Suprapubic skin (tissue), 4 donors: ENCODE measurements at regions not wholly inside any gene's neighbourhood (a gene's known extent, or its start where the extent isn't known, plus 50 kb on each side); places are given as distances from the start of the nearest gene placed in this dataset.

Experiments used
- DNase-seq, 2 donors: peaks; one replicate each; pipeline ENCODE4 v3.0.0-alpha.2; 2019; ENCODE audit warnings: low spot score in 2 of 2
- H3K27ac ChIP-seq: fragments of 200-600 bp; sonication (generic); one replicate; pipeline ENCODE4 v1.5.1; 2019
- H3K27me3 ChIP-seq: fragments of 200-600 bp; sonication (generic); one replicate; pipeline ENCODE4 v1.5.1; 2019
- H3K36me3 ChIP-seq: fragments of 200-600 bp; sonication (generic); one replicate; pipeline ENCODE4 v1.5.1; 2019
- H3K4me1 ChIP-seq: fragments of 200-600 bp; sonication (generic); one replicate; pipeline ENCODE4 v1.5.1; 2019
- H3K4me3 ChIP-seq: fragments of 200-600 bp; sonication (generic); one replicate; pipeline ENCODE4 v1.5.1; 2019; ENCODE audit warnings: mild to moderate bottlenecking
- H3K9me3 ChIP-seq: fragments of 200-600 bp; sonication (generic); one replicate; pipeline ENCODE4 v1.5.1; 2019
- CTCF ChIP-seq, 2 donors: fragments of 200-600 bp in 1 of 2; fragments of 450-650 bp in 1 of 2; sonication (generic) in 1 of 2; IDR thresholded peaks; one replicate each; pipeline ENCODE4 v1.5.1; 2016 to 2019; ENCODE audit warnings: antibody characterized with exemption in 2 of 2, mild to moderate bottlenecking in 1 of 2, moderate library complexity in 1 of 2
- EP300 ChIP-seq: sonication (generic); formaldehyde crosslinking; IDR thresholded peaks from one replicate; pipeline ENCODE4 v1.6.1; 2017; ENCODE audit warnings: antibody characterized with exemption
- POLR2A ChIP-seq, 2 donors: fragments of 450-650 bp; IDR thresholded peaks; one replicate each; pipeline ENCODE4 v1.6.1; 2017; ENCODE audit warnings: antibody characterized with exemption in 2 of 2, mild to moderate bottlenecking in 2 of 2, moderate library complexity in 2 of 2
- POLR2AphosphoS5 ChIP-seq, 3 donors: sonication (generic); formaldehyde crosslinking; IDR thresholded peaks; one replicate each; pipeline ENCODE4 v1.6.1; 2017; ENCODE audit warnings: antibody characterized with exemption in 3 of 3
- WGBS: methylation state at CpG from one replicate; pipeline ENCODE4 v1.1.5; 2018; 5-methylcytosine and 5-hydroxymethylcytosine counted together

DNA sequence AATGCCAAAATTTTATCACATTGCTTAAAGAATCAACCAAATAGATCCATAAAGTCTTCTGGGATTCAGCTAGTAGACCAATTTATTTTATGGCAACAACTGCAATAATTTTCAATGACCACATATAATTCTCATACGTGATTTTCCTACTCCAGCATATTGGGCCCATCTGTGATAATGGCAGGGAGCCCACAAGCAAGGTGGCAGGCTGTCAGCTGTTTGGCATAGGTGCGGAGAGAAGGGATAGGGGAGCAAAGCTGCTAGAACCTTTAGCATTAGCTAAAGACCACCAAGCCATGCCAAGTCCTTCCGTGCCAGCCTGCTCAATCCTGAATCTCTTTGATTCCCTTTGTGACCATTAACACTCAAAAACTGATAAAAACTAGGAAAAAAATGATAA is 721.2 kb downstream of the XPNPEP1 start:
- DNase-seq, result no peak
- WGBS, result 64% methylated on average over 3 of the region's 3 CpGs
- H3K27ac ChIP-seq, result no peak overlapping the region
- no peaks in the 10 kb centered on the region for H3K4me1 ChIP-seq
- H3K9me3 ChIP-seq, result no peaks in the 10 kb centered on the region
- no peaks in the 10 kb centered on the region for H3K27me3 ChIP-seq
- no peak for TF ChIP-seq EP300
- no peaks in the 10 kb centered on the region for H3K36me3 ChIP-seq
- H3K4me3 ChIP-seq, result no peak overlapping the region

GRCh38 chr10:109200646-109201045 is 722.7 kb downstream of the XPNPEP1 start:
- no peak overlapping the region for H3K4me3 ChIP-seq
- no peaks in the 10 kb centered on the region for H3K36me3 ChIP-seq
- TF ChIP-seq POLR2AphosphoS5 (IDR thresholded peaks at IDR 0.05), result no peak
- TF ChIP-seq CTCF (IDR thresholded peaks at IDR 0.05), result no peak
- TF ChIP-seq POLR2A (IDR thresholded peaks at IDR 0.05), result no peak
- TF ChIP-seq EP300, result no peak
- DNase-seq, result no peak
- no peaks in the 10 kb centered on the region for H3K9me3 ChIP-seq
- H3K27me3 ChIP-seq, result no peaks in the 10 kb centered on the region
- WGBS, result 48% methylated on average over 2 of the region's 2 CpGs
- H3K4me1 ChIP-seq, result no peaks in the 10 kb centered on the region
- H3K27ac ChIP-seq, result no peak overlapping the region

DNA sequence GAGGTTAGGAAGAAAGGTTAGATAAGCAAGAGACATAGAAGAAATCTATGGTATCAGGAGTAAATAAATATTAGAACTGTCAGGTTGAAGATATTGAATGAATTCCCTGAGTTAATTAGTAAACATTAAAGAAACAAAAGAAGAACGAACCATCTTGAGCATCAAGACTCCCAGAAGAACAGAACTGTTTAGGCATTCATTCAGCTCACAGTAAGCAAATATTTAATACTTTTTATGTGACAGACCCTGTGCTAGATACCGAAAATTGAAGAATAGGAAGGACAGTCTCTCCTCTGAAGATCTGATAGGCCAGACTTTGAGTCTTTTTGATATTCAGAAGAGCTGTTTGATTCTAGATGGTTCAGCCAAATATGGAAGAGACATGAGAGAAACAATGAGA is 731.5 kb downstream of the XPNPEP1 start:
- H3K27ac ChIP-seq, result no peak overlapping the region
- H3K9me3 ChIP-seq, result peaks cover 9% of the 10 kb centered on the region
- TF ChIP-seq POLR2AphosphoS5 (IDR thresholded peaks at IDR 0.05), result no peak
- no peak for TF ChIP-seq EP300
- TF ChIP-seq CTCF (IDR thresholded peaks at IDR 0.05), result no peak
- no peak for TF ChIP-seq POLR2A (IDR thresholded peaks at IDR 0.05)
- H3K27me3 ChIP-seq, result no peaks in the 10 kb centered on the region
- DNase-seq, result no peak
- no peaks in the 10 kb centered on the region for H3K4me1 ChIP-seq
- H3K36me3 ChIP-seq, result no peaks in the 10 kb centered on the region
- no peak overlapping the region for H3K4me3 ChIP-seq
- 84% methylated on average over 2 of the region's 2 CpGs for WGBS

- Histone ChIP-seq H3K36me3 (no peaks in the 10 kb centered on the region), H3K4me1 (no peaks in the 10 kb centered on the region), H3K9me3 (peaks cover 12% of the 10 kb centered on the region), H3K27ac (no peak overlapping the region), H3K4me3 (no peak overlapping the region), H3K27me3 (no peaks in the 10 kb centered on the region)
- TF ChIP-seq POLR2A (IDR thresholded peaks at IDR 0.05) (no peak), POLR2AphosphoS5 (IDR thresholded peaks at IDR 0.05) (no peak)
- 79% methylated on average over 5 of the region's 5 CpGs for WGBS
- DNase-seq, result no peak
These were observed 732.0 kb downstream of the XPNPEP1 start for GRCh38 chr10:109191341-109191740.

- Histone ChIP-seq H3K4me3 (no peak overlapping the region), H3K27ac (no peak overlapping the region), H3K9me3 (peaks cover 19% of the 10 kb centered on the region), H3K36me3 (no peaks in the 10 kb centered on the region), H3K27me3 (no peaks in the 10 kb centered on the region), H3K4me1 (no peaks in the 10 kb centered on the region)
- DNase-seq, result no peak
- WGBS, result 20% methylated on average over 2 of the region's 2 CpGs
- no peak for TF ChIP-seq POLR2A (IDR thresholded peaks at IDR 0.05)
- TF ChIP-seq CTCF (IDR thresholded peaks at IDR 0.05), result no peak
- TF ChIP-seq POLR2AphosphoS5 (IDR thresholded peaks at IDR 0.05), result no peak
- TF ChIP-seq EP300, result no peak
These were observed 735.6 kb downstream of the XPNPEP1 start for GRCh38 chr10:109187677-109188076.

DNA sequence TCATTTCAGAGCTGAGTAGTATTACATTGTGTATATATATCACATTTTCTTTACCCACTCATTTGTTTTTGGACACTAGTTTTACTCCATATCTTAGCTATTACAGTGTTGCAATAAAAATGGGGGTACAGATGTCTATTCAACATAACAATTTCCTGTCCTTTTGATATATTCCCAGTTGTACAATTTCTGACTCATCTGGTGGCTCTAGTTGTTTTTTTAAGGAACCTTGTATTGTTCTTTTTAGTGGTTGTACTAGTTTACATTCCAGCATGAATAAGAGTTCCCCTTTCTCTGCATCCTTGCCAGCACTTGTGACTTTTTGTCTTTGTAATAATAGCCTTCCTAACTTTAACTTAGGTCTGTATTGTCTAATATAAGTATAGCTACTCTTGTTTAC is 739.9 kb downstream of the XPNPEP1 start:
- Histone ChIP-seq H3K36me3 (no peaks in the 10 kb centered on the region), H3K4me3 (no peak overlapping the region), H3K27ac (no peak overlapping the region), H3K9me3 (peaks cover 13% of the 10 kb centered on the region), H3K4me1 (no peaks in the 10 kb centered on the region), H3K27me3 (no peaks in the 10 kb centered on the region)
- DNase-seq, result no peak
- TF ChIP-seq POLR2A (IDR thresholded peaks at IDR 0.05) (no peak), POLR2AphosphoS5 (IDR thresholded peaks at IDR 0.05) (no peak), EP300 (no peak), CTCF (IDR thresholded peaks at IDR 0.05) (no peak)
